HG03135 (cell line): ENCODE measurements at regions not wholly inside any gene's neighbourhood (a gene's known extent, or its start where the extent isn't known, plus 50 kb on each side); places are given as distances from the start of the nearest gene placed in this dataset.
A peak's percentile ranks its signal among the peaks of the same experiment; 100 is the strongest.

ENCODE experiments used
- ATAC-seq: cut with Tn5 transposase; IDR thresholded peaks from one replicate; pipeline ENCODE4 v1.9.1; 2021; ENCODE audit warnings: mild to moderate bottlenecking, moderate library complexity; ENCODE audit not compliant: unreplicated experiment

DNA sequence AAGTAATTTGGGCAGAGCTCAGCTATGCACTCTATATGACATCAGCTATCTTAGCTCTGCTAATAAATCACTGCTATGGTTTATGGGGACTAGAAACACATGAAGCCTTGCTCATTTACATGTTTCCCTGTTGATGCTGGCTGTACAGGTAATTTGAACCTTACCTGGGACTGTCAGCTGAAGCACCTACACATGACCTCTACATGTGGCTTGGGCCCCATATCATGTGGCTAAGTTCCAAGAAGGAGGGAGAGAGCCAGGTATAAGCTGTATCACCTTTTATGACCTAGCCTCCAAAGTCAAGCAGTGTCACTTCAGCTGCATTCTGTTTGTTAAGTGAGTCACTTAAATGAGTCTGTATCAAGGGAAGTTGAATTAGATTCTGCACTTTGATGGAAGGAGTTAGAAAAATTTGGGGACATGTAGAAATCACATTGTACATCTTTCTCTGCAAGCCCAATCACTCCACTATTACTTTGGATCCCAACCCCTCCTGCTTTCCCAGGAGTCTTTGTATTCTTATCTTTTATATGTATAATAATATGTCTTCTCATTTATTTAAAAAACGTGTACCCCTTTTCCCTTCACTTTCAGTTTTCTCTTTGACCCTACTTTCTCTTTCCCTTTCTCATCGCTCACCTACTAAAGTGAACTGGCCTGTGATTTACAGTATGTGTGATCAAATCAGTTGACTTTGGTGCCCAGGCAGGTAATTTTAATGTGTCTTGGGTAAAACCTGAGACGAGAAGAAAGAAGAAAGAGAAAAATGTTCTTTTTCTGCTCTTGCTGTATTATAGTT is 53.4 kb upstream of the PRKACB start:
- peak; percentile 64 for ATAC-seq

DNA sequence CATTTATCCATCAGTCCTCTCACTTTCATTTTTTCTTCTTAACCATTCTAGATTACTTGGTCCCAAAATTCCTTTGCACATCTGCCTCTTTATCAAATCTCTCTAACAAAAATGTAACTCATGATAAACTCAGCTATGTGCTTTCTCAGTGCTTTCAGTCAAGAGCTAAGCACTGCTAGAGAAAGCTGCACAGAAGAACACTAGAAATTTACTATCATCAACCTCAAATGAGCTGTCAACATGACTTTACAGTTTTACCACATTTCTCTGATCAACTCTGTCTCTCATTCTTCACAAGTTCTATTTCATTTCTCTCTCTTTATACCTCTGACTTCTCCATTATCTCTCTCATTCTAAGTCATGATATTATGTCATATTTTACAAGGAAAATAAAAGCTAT is 54.2 kb upstream of the PRKACB start:
- ATAC-seq, result no peak

DNA sequence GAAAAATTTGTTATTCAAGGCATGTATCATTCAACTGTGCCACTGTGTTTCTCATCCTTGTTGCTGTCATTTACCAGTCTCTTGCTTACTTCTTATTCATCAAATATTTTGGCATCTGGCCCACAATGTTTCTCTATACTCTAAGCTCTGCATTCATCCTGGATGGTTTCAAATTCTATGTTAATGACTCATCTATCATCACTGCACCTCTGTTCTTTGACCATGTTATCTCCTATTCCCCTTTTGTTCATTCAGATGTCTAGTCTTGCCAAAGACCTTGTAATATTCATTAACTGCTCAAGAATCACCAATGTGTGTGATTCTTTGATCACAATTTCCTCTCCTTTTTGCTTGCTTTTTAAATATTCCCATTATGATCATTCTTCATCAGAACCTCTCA is 54.6 kb upstream of the PRKACB start:
- ATAC-seq, result no peak

DNA sequence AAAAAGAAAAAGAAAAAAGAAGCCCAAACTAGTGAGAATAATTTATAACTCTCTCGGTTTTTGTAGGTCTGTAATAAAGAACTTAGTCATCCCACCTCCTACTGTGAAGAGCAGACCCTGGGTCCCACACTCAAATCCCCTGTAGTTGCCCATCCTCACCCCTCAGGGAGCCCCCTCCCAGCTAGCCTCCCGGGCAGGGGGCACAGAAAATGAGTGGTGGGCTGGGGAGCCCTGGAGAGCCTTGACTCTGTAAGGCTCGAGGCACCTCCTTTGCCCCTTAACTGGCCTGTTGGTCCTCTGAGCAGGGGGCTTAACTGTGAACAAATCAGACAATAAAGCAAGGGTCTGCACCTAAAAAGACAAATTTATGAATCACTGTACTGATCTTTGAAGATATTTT is 57.5 kb upstream of the PRKACB start:
- no peak for ATAC-seq

DNA sequence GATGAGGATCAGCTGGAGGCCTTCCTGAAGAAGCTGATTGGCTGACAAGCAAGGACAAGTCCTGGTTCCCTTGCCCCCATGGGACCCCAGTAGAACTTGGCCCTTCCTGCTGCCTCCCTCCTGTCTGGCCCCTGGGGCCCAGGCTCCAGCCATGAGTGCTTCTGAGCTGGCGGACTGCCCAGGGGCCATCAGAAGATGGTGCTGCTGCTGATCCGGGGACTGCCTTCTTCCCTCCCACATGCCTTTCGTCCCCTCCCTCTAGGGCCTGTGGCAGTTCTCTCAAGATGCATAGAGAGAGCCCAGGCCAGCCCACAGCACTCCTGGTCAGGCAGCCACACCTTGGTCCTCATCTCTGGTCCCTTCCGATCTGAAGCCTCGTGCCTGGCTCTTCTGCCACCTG is 57.9 kb upstream of the PRKACB start:
- no peak for ATAC-seq

DNA sequence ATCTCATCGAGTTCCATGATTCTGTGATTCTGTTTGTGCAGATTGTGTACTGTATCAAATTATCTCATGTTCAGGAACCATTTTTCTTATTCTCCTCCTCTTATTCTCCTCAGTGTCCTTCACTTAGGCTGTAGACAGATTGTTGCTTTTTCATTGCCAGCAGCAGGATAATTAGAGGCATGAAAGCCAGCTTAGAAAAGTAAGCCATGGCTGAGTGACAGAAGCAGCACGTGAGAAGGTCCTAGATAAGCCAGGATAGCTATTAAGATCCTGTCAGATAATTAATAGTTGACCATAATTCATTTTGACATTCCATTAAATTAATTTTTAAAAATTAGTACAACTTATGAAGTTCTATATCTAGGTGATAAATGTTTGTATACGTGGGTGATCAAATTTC is 60.8 kb upstream of the PRKACB start:
- ATAC-seq, result no peak

DNA sequence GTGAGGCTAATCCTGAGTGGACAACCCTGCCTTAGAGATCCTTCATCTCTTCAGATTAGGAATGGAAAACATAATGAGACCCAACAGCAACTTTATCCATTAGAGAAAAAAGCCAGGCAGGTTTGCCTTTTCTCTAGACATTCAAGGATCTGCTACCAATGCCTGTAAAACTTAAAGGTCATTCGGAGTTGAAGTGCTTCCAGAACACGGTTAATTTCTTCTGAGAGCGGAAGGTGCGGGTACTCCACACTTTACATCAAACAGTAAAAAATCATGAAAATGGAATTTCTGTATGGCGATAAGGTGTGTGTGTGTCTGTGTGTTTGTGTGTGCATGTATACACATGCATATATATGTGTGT is 65.2 kb upstream of the PRKACB start:
- no peak for ATAC-seq

DNA sequence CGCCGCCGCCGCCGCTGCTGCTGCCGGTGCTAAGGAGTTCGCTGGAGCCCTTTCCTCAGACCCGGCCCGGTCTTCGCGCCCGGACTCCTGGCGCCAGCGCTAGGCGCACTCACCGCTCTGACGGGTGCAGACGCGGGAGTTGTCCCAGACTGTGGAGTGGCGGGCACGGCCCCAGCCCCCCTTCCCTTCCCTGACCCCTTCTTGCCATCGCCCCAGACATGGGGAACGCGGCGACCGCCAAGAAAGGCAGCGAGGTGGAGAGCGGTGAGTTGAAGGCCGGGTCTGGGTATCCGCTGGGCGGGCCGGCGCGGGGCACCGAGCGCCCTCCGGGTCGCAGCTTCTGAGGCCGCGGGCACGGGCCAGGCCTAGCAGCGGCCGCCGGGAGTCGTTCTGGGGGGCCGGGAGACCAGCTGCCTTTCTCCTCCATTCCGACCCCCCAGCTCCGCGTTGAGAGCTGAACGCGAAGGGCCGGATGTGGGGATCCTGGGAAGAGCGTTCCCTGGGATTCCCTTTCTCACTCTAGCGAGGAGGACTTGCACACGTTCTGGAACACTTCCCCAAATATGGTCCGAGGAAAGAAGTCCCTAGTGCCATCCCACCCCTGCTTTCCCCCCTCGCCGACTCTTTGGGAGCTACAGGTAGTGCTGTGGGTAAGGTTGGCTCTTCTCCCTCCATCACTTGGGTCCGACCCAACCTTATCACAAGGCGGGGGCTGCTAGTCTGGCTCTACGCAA is 65.8 kb upstream of the PRKACB start:
- ATAC-seq, result peak; percentile 49

DNA sequence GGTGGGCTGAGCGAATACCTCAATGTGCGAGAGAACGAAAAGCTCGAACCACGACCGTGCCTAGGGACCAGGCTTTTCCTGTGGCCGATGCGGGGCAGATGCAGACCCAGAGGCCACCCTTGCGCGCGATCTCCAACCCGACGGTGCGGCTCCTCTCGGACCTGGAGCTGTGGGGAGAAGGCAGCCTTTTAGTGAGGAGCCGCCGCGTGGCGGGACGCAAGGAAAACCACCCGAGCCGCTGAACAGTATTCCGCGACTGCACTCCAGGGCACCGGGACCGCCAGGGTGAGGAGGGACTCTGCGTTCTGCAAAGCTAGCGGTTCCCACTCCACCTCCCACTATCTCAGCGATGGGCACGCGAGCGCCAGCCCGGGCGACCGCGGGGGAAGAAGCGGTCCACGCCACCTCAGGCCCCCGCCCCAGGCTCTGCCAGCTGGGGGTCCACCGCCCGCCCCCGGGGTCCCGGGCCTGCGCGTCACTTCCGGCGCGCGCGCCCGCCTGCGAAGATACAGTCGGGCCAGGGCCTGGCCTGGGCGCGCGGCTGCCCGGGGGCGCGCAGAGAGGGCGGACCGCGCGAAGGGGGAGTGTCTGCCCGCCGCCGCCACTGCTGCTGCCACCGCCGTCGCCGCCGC is 66.5 kb upstream of the PRKACB start:
- peak; percentile 94 for ATAC-seq

DNA sequence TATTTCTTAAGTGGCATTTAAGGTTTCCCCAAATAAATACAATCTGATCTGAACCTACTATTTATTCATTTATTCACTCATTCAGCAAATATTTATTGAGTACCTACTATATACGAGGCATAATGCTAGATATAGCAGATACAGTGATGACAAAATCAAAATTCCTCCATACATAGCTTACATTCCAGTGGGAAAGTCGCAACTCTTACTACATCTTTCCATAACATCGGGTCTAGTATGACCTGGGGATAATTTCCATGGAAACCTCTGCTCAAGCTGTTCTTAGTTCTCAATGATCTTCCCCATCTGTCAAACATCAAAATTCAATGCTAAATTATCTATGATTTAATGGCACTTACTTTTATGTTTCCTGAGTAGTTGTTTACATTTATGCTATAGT is 70.8 kb upstream of the PRKACB start:
- no peak for ATAC-seq

DNA sequence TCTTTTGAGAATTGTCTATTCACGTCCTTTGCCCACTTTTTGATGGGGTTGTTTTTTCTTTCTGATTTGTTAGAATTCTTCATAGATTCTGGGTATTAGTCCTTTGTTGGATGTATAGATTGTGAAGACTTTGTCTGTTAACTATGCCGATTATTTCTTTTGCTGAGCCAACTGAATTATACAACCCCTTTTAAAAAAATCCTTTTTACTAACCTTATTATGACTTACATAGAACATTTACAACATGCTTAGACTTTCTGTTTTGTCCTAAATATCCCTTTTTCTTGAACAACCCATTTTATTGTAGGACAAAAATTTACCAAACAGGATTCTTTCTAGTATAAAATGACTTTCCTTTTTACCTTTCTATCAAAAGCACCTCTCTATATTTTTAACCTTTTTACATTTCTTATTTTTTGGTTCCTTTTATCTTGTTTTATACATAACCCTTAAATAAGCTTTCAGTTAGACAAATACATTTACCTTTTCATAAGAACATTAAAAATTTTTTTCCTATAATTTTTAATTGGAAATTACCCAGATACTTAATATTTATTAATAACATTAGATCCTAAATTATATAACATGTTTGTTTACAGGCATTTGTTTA is 70.4 kb upstream of the TTLL7 start:
- ATAC-seq, result no peak

DNA sequence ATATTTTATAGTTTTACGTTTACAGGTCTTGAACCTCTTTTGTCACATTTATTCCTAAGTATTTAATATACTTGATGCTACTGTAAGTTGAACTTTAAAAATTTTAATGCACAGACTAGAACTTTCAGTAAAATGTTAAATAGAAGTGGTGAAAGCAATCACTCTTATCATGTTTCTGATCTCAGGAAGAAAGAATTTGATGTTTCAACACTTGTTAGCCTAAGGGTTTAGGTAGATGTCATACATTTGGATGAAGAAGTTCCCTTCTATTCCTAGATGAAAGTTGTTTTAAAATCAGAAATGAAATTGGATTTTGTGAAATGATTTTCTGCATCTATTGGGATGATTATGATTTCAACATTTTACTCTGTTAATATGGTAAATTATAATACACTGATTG is 63.6 kb upstream of the TTLL7 start:
- ATAC-seq, result no peak

DNA sequence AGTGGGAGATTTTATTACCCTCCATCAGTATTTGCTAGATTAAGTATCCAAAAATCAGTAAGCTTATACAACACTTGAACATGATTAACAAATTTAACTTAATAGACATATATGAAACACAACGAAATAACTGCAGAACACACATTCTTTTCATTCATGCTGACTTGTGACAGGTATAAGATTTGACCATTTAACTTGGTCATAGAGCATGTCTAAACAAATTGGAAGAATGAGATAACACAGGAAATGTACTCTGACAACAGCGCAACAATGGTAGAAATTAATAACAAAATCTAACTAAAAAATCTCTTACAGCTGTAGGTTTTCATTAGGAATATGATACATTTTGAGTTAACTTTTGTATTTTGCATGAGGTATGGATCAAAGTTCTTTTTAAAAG is 62.4 kb upstream of the TTLL7 start:
- ATAC-seq, result no peak

DNA sequence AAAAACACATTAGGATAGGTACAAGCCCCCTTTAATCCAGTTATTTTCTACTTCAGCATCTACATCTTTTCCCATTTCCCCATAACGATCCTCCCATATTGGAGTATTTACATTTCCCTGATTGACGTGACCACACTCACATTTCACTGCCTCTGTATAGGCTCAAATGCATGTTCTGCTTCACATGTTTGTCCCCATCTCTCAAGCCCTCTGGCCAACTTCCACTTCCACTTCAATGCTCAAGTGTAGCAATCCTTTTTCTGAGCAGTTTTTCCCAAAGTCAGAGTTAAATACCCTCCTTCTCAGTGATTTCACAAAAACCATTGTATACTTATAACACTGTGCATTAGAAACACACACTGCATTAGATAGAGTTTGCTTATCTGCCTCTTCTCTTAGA is 61.8 kb upstream of the TTLL7 start:
- no peak for ATAC-seq

DNA sequence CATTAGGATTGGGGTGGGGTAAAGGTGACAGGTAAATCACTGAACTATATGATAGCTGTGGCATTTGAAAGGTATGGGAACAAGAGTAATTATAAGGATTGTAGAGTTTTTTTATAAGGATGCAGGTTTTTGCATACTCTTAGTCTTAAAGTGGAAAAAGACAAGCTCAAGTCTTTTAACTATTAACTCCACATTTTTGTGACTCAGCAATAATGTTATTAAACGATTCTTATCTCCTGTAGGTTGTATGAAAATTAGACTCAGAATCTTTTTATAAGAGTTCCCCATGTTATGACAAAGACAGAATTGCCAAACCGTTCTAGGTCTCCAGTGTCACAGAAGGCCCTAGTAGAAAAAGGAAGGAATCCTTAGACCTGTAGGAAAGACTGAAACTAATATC is 49.9 kb upstream of the TTLL7 start:
- ATAC-seq, result no peak
